C4-2B (cell line): ENCODE measurements at regions not wholly inside any gene's neighbourhood (a gene's known extent, or its start where the extent isn't known, plus 50 kb on each side); places are given as distances from the start of the nearest gene placed in this dataset.

ENCODE experiments used
- H3K27ac ChIP-seq: fragments of 450-650 bp; 2 replicates; pipeline ENCODE4 v1.5.1; 2017
- ZFX ChIP-seq: fragments of 450-650 bp; IDR thresholded peaks from 2 replicates; pipeline ENCODE4 v1.6.1; 2017
- TF ChIP-seq, protein P1 (sequence below): fragments of 450-650 bp; conservative IDR thresholded peaks from 2 replicates; pipeline ENCODE4 v1.5.1; 2017; ENCODE audit warnings: mild to moderate bottlenecking

DNA sequence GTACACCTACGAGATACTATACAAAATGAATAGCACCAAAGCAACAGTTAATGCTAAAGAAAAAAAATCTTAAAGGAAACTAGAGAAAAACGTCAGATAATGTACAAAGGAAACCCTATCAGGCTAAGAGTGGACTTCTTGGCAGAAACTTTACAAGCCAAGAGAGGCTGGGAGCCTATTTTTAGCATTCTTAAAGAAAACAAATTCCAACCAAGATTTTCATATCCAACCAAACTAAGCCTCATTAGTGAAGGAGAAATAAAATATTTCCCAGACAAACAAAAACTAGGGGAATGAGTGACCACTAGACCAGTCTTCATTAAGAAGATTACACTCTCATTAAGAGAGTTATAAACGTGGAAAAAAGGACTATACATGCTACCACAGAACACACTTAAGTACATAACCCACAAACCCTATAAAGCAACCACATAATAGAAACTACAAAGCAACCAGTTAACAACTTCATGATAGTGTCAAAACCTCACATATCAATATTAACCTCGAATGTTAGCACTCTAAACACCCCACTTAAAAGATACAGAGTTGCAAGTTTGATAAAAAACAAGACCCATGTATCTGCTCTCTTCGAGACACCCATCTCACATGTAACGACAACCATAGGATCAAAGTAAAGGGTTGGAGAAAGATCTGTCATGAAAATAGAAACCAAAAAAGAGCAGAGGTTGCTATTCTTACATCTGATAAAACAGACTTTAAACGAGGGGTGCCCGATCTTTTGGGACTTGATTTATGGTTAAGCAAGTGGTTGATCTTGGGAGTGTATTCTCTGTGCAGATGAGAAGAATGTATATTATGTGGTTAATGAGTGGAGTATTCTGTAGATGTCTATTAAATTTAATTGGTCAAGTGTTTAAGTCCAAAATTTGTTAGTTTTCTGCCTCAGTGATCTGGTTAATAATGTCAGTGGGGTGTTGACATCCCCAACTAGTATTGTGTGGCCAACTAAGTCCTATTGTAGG is 1301.4 kb downstream of the PLA2G4A start:
- no peak for TF ChIP-seq ZFX
- TF ChIP-seq, protein P1, sequence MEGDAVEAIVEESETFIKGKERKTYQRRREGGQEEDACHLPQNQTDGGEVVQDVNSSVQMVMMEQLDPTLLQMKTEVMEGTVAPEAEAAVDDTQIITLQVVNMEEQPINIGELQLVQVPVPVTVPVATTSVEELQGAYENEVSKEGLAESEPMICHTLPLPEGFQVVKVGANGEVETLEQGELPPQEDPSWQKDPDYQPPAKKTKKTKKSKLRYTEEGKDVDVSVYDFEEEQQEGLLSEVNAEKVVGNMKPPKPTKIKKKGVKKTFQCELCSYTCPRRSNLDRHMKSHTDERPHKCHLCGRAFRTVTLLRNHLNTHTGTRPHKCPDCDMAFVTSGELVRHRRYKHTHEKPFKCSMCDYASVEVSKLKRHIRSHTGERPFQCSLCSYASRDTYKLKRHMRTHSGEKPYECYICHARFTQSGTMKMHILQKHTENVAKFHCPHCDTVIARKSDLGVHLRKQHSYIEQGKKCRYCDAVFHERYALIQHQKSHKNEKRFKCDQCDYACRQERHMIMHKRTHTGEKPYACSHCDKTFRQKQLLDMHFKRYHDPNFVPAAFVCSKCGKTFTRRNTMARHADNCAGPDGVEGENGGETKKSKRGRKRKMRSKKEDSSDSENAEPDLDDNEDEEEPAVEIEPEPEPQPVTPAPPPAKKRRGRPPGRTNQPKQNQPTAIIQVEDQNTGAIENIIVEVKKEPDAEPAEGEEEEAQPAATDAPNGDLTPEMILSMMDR, result no peak
- no peak overlapping the region for H3K27ac ChIP-seq

DNA sequence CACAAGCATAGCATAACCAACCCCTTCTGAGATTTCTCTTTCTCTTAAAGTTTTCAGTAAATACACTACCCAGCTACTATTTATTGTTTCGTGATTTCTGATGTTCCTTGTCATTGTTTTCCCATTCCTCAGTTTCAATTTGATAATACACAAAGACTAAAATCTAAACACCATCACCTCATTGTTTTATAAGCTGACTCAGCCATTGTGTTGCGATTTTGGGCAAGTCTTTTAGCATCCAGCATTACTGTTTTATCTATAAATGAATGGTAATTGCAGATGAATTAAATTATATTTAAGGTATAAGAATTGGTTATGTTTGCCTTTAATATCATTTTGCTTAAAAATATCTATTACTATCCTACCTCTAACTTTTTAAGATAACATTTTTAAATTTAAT is 1308.5 kb downstream of the PLA2G4A start:
- no peak for TF ChIP-seq ZFX
- TF ChIP-seq, protein P1, result no peak

DNA sequence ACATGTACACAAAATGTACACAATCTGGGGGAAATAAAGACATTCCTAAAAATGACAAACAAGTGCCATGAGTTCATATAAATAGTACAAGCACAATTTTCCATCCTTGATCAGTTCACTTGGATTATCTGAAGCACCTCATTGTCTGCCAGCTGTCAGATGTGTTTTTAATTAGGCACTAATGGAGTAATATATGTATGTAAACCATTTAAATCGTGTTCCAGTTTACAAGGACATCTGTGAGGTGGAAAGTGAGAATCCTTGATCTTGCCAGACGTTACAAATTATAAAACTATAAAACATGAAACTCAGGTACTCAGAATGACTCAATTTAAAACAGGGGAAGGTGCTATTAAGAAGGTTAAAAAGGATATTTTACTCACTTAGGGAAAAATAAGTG is 1312.2 kb downstream of the PLA2G4A start:
- TF ChIP-seq ZFX, result no peak
- TF ChIP-seq, protein P1, result no peak
- no peak overlapping the region for H3K27ac ChIP-seq

More for the DNA sequence above, 1308.5 kb downstream of the PLA2G4A start:
- no peak overlapping the region for H3K27ac ChIP-seq

DNA sequence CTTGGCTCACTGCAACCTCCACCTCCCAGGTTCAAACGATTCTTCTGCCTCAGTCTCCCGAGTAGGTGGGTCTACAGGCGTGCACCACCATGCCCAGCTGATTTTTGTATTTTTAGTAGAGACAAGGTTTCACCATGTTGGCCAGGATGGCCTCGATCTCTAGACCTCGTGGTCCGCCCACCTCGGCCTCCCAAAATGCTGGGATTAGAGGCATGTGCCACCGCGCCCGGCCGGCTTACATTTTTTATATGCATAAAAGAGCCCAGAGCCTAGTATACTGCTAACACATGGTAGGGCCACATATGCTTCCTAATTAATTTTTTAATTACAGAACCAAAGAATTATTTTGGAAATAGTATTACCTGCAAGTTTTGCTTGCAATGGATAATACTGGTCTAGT is 1325.4 kb downstream of the PLA2G4A start:
- TF ChIP-seq ZFX, result no peak
- TF ChIP-seq, protein P1, result no peak
- no peak overlapping the region for H3K27ac ChIP-seq

DNA sequence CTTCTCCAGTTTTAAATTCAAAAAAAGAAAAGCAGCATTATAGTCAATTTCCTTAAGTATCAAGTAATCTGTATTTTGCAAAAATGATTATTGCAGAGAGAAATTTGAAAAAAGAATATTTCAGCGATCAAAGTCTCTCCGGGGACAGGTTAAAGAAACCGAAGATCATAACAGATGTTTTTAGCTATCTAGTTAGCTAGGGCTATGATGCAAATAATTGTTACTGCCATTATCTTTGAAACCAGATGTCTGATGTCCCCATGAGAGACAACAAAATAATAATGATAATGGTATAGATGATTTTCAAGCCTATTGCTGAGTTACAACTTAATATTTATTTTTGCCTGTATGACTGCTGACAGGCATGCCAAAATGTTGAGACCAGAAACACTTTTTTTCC is 1326.0 kb downstream of the PLA2G4A start:
- TF ChIP-seq, protein P1, result no peak
- TF ChIP-seq ZFX, result no peak
- H3K27ac ChIP-seq, result no peak overlapping the region

DNA sequence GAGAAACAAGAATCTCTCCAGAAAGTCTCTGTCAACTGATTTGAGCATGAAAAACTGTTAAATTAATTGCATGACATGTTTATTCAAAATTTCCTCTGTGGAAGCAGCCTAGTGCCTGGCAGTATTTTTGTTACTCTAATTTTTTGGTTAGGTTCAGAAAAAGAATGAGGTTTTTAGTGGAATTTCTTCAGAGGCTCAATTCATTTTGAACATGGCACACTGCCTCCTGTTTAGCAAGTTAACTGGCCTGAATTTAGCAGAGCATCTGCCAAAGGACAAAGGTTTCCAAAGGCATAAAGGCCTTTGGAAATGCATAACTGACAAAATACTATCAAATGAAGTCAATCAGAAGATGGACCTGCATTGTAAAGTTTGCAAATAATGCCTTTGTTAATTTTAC is 1326.5 kb downstream of the PLA2G4A start:
- no peak overlapping the region for H3K27ac ChIP-seq
- TF ChIP-seq, protein P1, result no peak
- TF ChIP-seq ZFX, result no peak

DNA sequence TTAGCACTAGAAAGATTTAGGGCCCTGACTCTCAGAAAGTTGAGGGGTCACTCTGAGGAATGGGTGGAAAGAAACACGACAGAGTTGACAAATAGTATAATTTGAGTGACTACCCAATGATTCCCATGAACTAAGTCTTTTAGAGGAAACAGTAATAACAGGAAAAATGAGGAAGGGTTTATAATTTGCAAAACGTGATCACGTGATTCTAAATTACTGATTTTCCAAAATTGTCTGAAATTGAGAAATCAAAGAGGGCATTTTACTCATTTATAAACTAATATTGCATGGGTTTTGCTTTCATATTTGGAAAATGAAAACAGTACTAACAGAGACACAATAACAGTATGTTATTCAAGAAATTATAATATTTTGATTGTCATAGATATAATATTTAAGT is 1335.7 kb downstream of the PLA2G4A start:
- TF ChIP-seq ZFX, result no peak
- TF ChIP-seq, protein P1, result no peak
- no peak overlapping the region for H3K27ac ChIP-seq
